PFSK-1 (cell line): ENCODE measurements at regions not wholly inside any gene's neighbourhood (a gene's known extent, or its start where the extent isn't known, plus 50 kb on each side); places are given as distances from the start of the nearest gene placed in this dataset.

Experiments used
- FOXP2 ChIP-seq: optimal IDR thresholded peaks from 2 replicates; pipeline ENCODE3; 2011; ENCODE audit warnings: borderline replicate concordance, control low read depth, inconsistent platforms; ENCODE audit not compliant: insufficient read depth; ENCODE audit errors: extremely low read length, extremely low read depth
- TAF1 ChIP-seq: IDR thresholded peaks from 2 replicates; pipeline ENCODE4 v1.6.1; 2012; ENCODE audit warnings: low read length, control low read depth, borderline replicate concordance; ENCODE audit not compliant: insufficient read depth
- TF ChIP-seq, protein P1 (sequence below), 2 experiments: IDR thresholded peaks; 2 replicates each; pipeline versions ENCODE4 v1.6.1 to v1.8.0; 2011 to 2012; ENCODE audit warnings: low read depth in 2 of 2, low read length in 2 of 2, control low read depth in 1 of 2, inconsistent platforms in 1 of 2, mild to moderate bottlenecking in 1 of 2, moderate library complexity in 1 of 2; ENCODE audit not compliant: insufficient read depth in 1 of 2

DNA sequence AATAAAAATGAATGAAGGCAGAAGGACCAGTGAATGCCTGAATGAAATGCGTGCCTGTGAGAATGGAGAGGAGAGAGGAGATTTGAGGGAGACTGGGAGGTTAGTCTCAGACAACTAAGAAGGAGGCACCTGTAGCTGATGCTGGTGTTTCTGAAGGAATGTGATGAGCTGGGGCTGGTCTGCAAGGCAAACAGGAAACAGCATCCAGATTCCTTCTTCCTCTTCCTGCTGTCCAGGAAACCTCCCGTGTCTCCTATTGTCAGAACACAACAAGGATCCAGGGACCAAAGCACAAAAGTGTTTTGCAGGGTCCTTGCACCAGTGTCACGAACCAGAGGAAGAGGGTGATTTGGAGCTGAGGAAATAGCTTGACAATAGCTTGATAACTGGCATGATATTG, 50.4 kb upstream of the TAB2 start:
- TF ChIP-seq, protein P1, sequence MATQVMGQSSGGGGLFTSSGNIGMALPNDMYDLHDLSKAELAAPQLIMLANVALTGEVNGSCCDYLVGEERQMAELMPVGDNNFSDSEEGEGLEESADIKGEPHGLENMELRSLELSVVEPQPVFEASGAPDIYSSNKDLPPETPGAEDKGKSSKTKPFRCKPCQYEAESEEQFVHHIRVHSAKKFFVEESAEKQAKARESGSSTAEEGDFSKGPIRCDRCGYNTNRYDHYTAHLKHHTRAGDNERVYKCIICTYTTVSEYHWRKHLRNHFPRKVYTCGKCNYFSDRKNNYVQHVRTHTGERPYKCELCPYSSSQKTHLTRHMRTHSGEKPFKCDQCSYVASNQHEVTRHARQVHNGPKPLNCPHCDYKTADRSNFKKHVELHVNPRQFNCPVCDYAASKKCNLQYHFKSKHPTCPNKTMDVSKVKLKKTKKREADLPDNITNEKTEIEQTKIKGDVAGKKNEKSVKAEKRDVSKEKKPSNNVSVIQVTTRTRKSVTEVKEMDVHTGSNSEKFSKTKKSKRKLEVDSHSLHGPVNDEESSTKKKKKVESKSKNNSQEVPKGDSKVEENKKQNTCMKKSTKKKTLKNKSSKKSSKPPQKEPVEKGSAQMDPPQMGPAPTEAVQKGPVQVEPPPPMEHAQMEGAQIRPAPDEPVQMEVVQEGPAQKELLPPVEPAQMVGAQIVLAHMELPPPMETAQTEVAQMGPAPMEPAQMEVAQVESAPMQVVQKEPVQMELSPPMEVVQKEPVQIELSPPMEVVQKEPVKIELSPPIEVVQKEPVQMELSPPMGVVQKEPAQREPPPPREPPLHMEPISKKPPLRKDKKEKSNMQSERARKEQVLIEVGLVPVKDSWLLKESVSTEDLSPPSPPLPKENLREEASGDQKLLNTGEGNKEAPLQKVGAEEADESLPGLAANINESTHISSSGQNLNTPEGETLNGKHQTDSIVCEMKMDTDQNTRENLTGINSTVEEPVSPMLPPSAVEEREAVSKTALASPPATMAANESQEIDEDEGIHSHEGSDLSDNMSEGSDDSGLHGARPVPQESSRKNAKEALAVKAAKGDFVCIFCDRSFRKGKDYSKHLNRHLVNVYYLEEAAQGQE (IDR thresholded peaks at IDR 0.05; ENCODE audit: insufficient read depth in 1 of 2, low read depth in 2 of 2, low read length in 2 of 2), result no peak
- TF ChIP-seq FOXP2 (no peak), TAF1 (no peak)
